WTC11 (cell line): ENCODE measurements at regions not wholly inside any gene's neighbourhood (a gene's known extent, or its start where the extent isn't known, plus 50 kb on each side); places are given as distances from the start of the nearest gene placed in this dataset.

Source experiments
- ATAC-seq: fragments of 200-7000 bp; cut with Tn5 transposase; 2 replicates; pipeline ENCODE4 v1.10.0; 2021; ENCODE audit warnings: mild to moderate bottlenecking, moderate library complexity
- CTCF ChIA-PET: fragments of 300-600 bp; sonication (Branson Sonifier 250); formaldehyde crosslinking; loops from one replicate; lab custom pipeline; 2021; ENCODE audit warnings: antibody characterized with exemption; lab: Charles Lee
- POLR2A ChIA-PET: fragments of 350-600 bp; sonication (Branson Sonifier 250); formaldehyde crosslinking; loops from one replicate; lab custom pipeline; 2021; ENCODE audit warnings: antibody characterized with exemption; lab: Charles Lee
- DNase-seq: peaks from one replicate; pipeline ENCODE4 v3.0.0; 2021; ENCODE audit warnings: low spot score
- H3K27ac Mint-ChIP-seq: 2 replicates; pipeline ENCODE4 v1.8.0; 2021; ENCODE audit warnings: mixed read lengths
- H3K27me3 Mint-ChIP-seq: 2 replicates; pipeline ENCODE4 v1.8.0; 2021; ENCODE audit warnings: low read depth, mild to moderate bottlenecking, moderate library complexity, mixed read lengths
- H3K36me3 Mint-ChIP-seq: 2 replicates; pipeline ENCODE4 v1.8.0; 2021; ENCODE audit warnings: mixed read lengths
- H3K4me1 Mint-ChIP-seq: 2 replicates; pipeline ENCODE4 v1.8.0; 2022; ENCODE audit warnings: mixed read lengths
- H3K4me3 Mint-ChIP-seq: 2 replicates; pipeline ENCODE4 v1.8.0; 2021; ENCODE audit warnings: mild to moderate bottlenecking, moderate library complexity, mixed read lengths
- H3K9me3 Mint-ChIP-seq: 2 replicates; pipeline ENCODE4 v1.8.0; 2021; ENCODE audit warnings: mixed read lengths
- AR ChIP-seq: fragments of 250-450 bp; sonication (Bioruptor Pico); IDR thresholded peaks from 2 replicates; pipeline ENCODE4 v1.9.0; 2021; ENCODE audit warnings: mild to moderate bottlenecking
- CBFB ChIP-seq: sonication (generic); formaldehyde crosslinking; IDR thresholded peaks from 2 replicates; pipeline ENCODE4 v1.8.1; 2022; ENCODE audit warnings: mild to moderate bottlenecking, low read depth, missing genetic modification reagents
- CDX4 ChIP-seq: fragments of 250-450 bp; sonication (Bioruptor Pico); IDR thresholded peaks from 2 replicates; pipeline ENCODE4 v1.9.0; 2021; ENCODE audit warnings: moderate library complexity, mild to moderate bottlenecking, inconsistent platforms, borderline replicate concordance
- E2F1 ChIP-seq: sonication (generic); formaldehyde crosslinking; IDR thresholded peaks from 2 replicates; pipeline ENCODE4 v1.8.0; 2022; ENCODE audit warnings: mild to moderate bottlenecking, missing genetic modification reagents
- FOXK1 ChIP-seq: sonication (generic); formaldehyde crosslinking; IDR thresholded peaks from 2 replicates; pipeline ENCODE4 v1.8.0; 2022; ENCODE audit warnings: mild to moderate bottlenecking, moderate library complexity, missing genetic modification reagents
- GRHL2 ChIP-seq: fragments of 250-450 bp; sonication (Bioruptor Pico); IDR thresholded peaks from 2 replicates; pipeline ENCODE4 v1.8.0; 2022; ENCODE audit warnings: mild to moderate bottlenecking, moderate library complexity; ENCODE audit not compliant: insufficient replicate concordance, severe bottlenecking
- GTF2I ChIP-seq: fragments of 250-450 bp; sonication (Bioruptor Pico); conservative IDR thresholded peaks from 2 replicates; pipeline ENCODE4 v1.4.0; 2021; ENCODE audit warnings: mild to moderate bottlenecking
- HMGXB4 ChIP-seq: sonication (generic); formaldehyde crosslinking; IDR thresholded peaks from 2 replicates; pipeline ENCODE4 v1.8.1; 2023; ENCODE audit warnings: mild to moderate bottlenecking, moderate library complexity, missing genetic modification reagents
- IRF2 ChIP-seq: sonication (generic); formaldehyde crosslinking; IDR thresholded peaks from 2 replicates; pipeline ENCODE4 v1.8.0; 2022; ENCODE audit warnings: low read depth, missing genetic modification reagents, borderline replicate concordance
- JAZF1 ChIP-seq: fragments of 250-450 bp; sonication (Bioruptor Pico); IDR thresholded peaks from 2 replicates; pipeline ENCODE4 v1.9.0; 2021; ENCODE audit warnings: moderate library complexity, mild to moderate bottlenecking, inconsistent platforms
- KAT7 ChIP-seq: sonication (generic); formaldehyde crosslinking; IDR thresholded peaks from 2 replicates; pipeline ENCODE4 v1.8.1; 2023; ENCODE audit warnings: missing genetic modification reagents, mild to moderate bottlenecking, borderline replicate concordance
- RELA ChIP-seq: sonication (generic); formaldehyde crosslinking; IDR thresholded peaks from 2 replicates; pipeline ENCODE4 v1.8.1; 2022; ENCODE audit warnings: missing genetic modification reagents, mild to moderate bottlenecking, borderline replicate concordance
- TEAD4 ChIP-seq: sonication (generic); formaldehyde crosslinking; IDR thresholded peaks from 2 replicates; pipeline ENCODE4 v1.8.0; 2022; ENCODE audit warnings: mild to moderate bottlenecking, missing genetic modification reagents
- ZMAT4 ChIP-seq: fragments of 250-450 bp; sonication (Bioruptor Pico); IDR thresholded peaks from 2 replicates; pipeline ENCODE4 v1.9.0; 2021; ENCODE audit warnings: mild to moderate bottlenecking
- ZNF416 ChIP-seq: fragments of 250-450 bp; sonication (Bioruptor Pico); IDR thresholded peaks from 2 replicates; pipeline ENCODE4 v1.9.0; 2021; ENCODE audit warnings: mild to moderate bottlenecking, inconsistent platforms
- ZNF512 ChIP-seq: sonication (generic); formaldehyde crosslinking; IDR thresholded peaks from 2 replicates; pipeline ENCODE4 v1.8.1; 2022; ENCODE audit warnings: missing genetic modification reagents, borderline replicate concordance
- ZNF532 ChIP-seq: fragments of 250-450 bp; sonication (Bioruptor Pico); IDR thresholded peaks from 2 replicates; pipeline ENCODE4 v1.9.0; 2021; ENCODE audit warnings: mild to moderate bottlenecking, borderline replicate concordance

GRCh38 chr6:141701732-141702131, 431.0 kb upstream of the GJE1 start:
- H3K36me3 Mint-ChIP-seq, result no peaks in the 10 kb centered on the region
- TF ChIP-seq CDX4, result no peak
- TF ChIP-seq RELA, result no peak
- TF ChIP-seq HMGXB4 (CRISPR knock-in tag), result no peak
- no peak for TF ChIP-seq FOXK1 (CRISPR knock-in tag)
- TF ChIP-seq ZNF512 (CRISPR knock-in tag), result no peak
- TF ChIP-seq E2F1 (CRISPR knock-in tag), result no peak
- TF ChIP-seq ZNF532 (CRISPR knock-in tag), result no peak
- no peak for TF ChIP-seq IRF2 (CRISPR knock-in tag)
- no peak for TF ChIP-seq GTF2I (CRISPR knock-in tag)
- no peak for TF ChIP-seq KAT7 (CRISPR knock-in tag)
- TF ChIP-seq, all 79 proteins: peak for 0

GRCh38 chr6:141700819-141701218, 431.9 kb upstream of the GJE1 start:
- Mint-ChIP-seq H3K27ac (no peak overlapping the region), H3K4me3 (no peak overlapping the region), H3K27me3 (no peaks in the 10 kb centered on the region), H3K36me3 (no peaks in the 10 kb centered on the region), H3K4me1 (no peaks in the 10 kb centered on the region), H3K9me3 (peaks cover 5% of the 10 kb centered on the region)
- TF ChIP-seq AR (CRISPR knock-in tag) (no peak), GRHL2 (CRISPR knock-in tag) (no peak), ZNF512 (CRISPR knock-in tag) (no peak), TEAD4 (CRISPR knock-in tag) (no peak), CBFB (CRISPR knock-in tag) (no peak), ZNF416 (CRISPR knock-in tag) (no peak), CDX4 (no peak), ZMAT4 (CRISPR knock-in tag) (no peak), JAZF1 (no peak)
- ATAC-seq (no peak), DNase-seq (no peak)
- ChIA-PET CTCF (interaction anchor here (1.2 kb wide), 1 partner anchor 371 kb away, joined by 3 read pairs; no protein-coding TSS in a partner anchor), POLR2A (no interaction called here)

More at GRCh38 chr6:141701732-141702131, 431.0 kb upstream of the GJE1 start:
- POLR2A ChIA-PET, result no interaction called here
- Mint-ChIP-seq H3K27me3 (no peaks in the 10 kb centered on the region), H3K4me3 (no peak overlapping the region), H3K4me1 (no peaks in the 10 kb centered on the region), H3K27ac (no peak overlapping the region), H3K9me3 (peaks cover 5% of the 10 kb centered on the region)
- CTCF ChIA-PET, result no interaction called here
- DNase-seq (no peak), ATAC-seq (no peak)
